HepG2 (cell line): ENCODE measurements at regions not wholly inside any gene's neighbourhood (a gene's known extent, or its start where the extent isn't known, plus 50 kb on each side); places are given as distances from the start of the nearest gene placed in this dataset.

Experiments
- ATAC-seq: fragments of 200-7000 bp; cut with Tn5 transposase; 3 replicates; pipeline ENCODE4 v1.9.1; 2020; ENCODE audit warnings: mild to moderate bottlenecking, moderate library complexity
- BruUV-seq: library from RNA; stranded (reverse); fragments of 400-500 nt; replicated peaks from 2 replicates; lab custom pipeline; 2021; lab: Mats Ljungman, UMichigan
- CTCF ChIA-PET: fragments of 300-600 bp; formaldehyde crosslinking; extraction: SDS; loops from one replicate; lab custom pipeline; 2021; ENCODE audit warnings: low total read pairs, inconsistent platforms, low intra/inter-chr PET ratio; lab: Yijun Ruan, JAX
- POLR2A ChIA-PET: fragments of 350-600 bp; sonication (Branson Sonifier 250); formaldehyde crosslinking; loops from one replicate; lab custom pipeline; 2020; ENCODE audit warnings: antibody characterized with exemption, inconsistent platforms; lab: Yijun Ruan, JAX
- DNase-seq: peaks from one replicate; pipeline ENCODE4 v3.0.0-alpha.2; 2015; ENCODE audit warnings: low spot score
- FAIRE-seq: peaks from 3 replicates; lab custom pipeline; 2011; peaks lifted over from hg19 to GRCh38; lab: Jason Lieb, UNC
- H2AFZ ChIP-seq: one replicate; pipeline ENCODE4 v1.6.1; 2011; ENCODE audit warnings: low read length, inconsistent platforms
- H3K27ac ChIP-seq: fragments of 300-600 bp; 3 replicates; pipeline ENCODE4 v1.8.0; 2011; ENCODE audit warnings: mixed run types, mild to moderate bottlenecking, mixed read lengths, low read length, inconsistent platforms; ENCODE audit not compliant: insufficient read depth; ENCODE audit errors: extremely low read length
- H3K27me3 ChIP-seq, 2 experiments: fragments of 200-600 bp in 1 of 2; 2 replicates in 1 of 2; 3 replicates in 1 of 2; pipeline versions ENCODE4 v1.6.0 to v1.8.0; 2011; ENCODE audit warnings: low read length in 2 of 2, mild to moderate bottlenecking in 2 of 2, moderate library complexity in 2 of 2, inconsistent platforms in 1 of 2; ENCODE audit not compliant: insufficient read depth in 2 of 2, control insufficient read depth in 1 of 2
- H3K36me3 ChIP-seq, 2 experiments: fragments of 200-600 bp in 1 of 2; replicated peaks in 1 of 2; 2 replicates in 1 of 2; 3 replicates in 1 of 2; pipeline versions ENCODE4 v1.5.1 to v1.8.0; 2011; ENCODE audit warnings: low read length in 2 of 2, inconsistent platforms in 1 of 2; ENCODE audit not compliant: insufficient read depth in 2 of 2, control insufficient read depth in 1 of 2
- H3K4me1 ChIP-seq: 2 replicates; pipeline ENCODE4 v1.5.1; 2012; ENCODE audit warnings: low read length, inconsistent platforms; ENCODE audit not compliant: insufficient read depth
- H3K4me2 ChIP-seq: 2 replicates; pipeline ENCODE4 v1.6.0; 2011; ENCODE audit warnings: low read depth, low read length, inconsistent platforms
- H3K4me3 ChIP-seq, 3 experiments: fragments of 200-600 bp in 1 of 3; sonication (generic), shearing (Covaris generic) in 1 of 3; replicated peaks in 1 of 3; 2 replicates each; pipeline ENCODE4 v1.5.1; 2011 to 2016; ENCODE audit warnings: low read length in 3 of 3, inconsistent platforms in 2 of 3, low read depth in 2 of 3, mild to moderate bottlenecking in 2 of 3, control low read depth in 1 of 3, mixed read lengths in 1 of 3; ENCODE audit not compliant: insufficient read depth in 1 of 3
- H3K79me2 ChIP-seq: one replicate; pipeline ENCODE4 v1.6.1; 2011; ENCODE audit warnings: low read length, inconsistent platforms; ENCODE audit not compliant: insufficient read depth
- H3K9ac ChIP-seq: 2 replicates; pipeline ENCODE4 v1.6.0; 2011; ENCODE audit warnings: mild to moderate bottlenecking, low read depth, low read length, inconsistent platforms; ENCODE audit not compliant: insufficient read depth
- H3K9me3 ChIP-seq: 2 replicates; pipeline ENCODE4 v1.5.1; 2012; ENCODE audit warnings: mild to moderate bottlenecking, low read length
- H4K20me1 ChIP-seq: 2 replicates; pipeline ENCODE4 v1.6.0; 2011; ENCODE audit warnings: inconsistent platforms, mild to moderate bottlenecking, low read length, moderate library complexity; ENCODE audit not compliant: insufficient read depth
- CAMTA2 ChIP-seq: sonication (generic); formaldehyde crosslinking; IDR thresholded peaks from 2 replicates; pipeline ENCODE4 v1.4.0; 2020; ENCODE audit warnings: mild to moderate bottlenecking, missing genetic modification reagents, borderline replicate concordance
- FOSL2 ChIP-seq: sonication (generic); formaldehyde crosslinking; IDR thresholded peaks from 2 replicates; pipeline ENCODE4 v1.4.0; 2020; ENCODE audit warnings: missing genetic modification reagents
- GATAD2A ChIP-seq: IDR thresholded peaks from 2 replicates; pipeline ENCODE4 v1.6.1; 2016
- HOXA7 ChIP-seq: sonication (generic); formaldehyde crosslinking; IDR thresholded peaks from 2 replicates; pipeline ENCODE4 v1.8.1; 2022; ENCODE audit warnings: mild to moderate bottlenecking, missing genetic modification reagents, moderate library complexity
- KAT2B ChIP-seq: fragments of 150-350 bp; IDR thresholded peaks from 2 replicates; pipeline ENCODE4 v1.6.1; 2014; ENCODE audit warnings: low read depth, low read length, borderline replicate concordance
- MAFF ChIP-seq: IDR thresholded peaks from 2 replicates; pipeline ENCODE4 v1.6.1; 2011; ENCODE audit warnings: low read depth, low read length, improper control_type of control experiment
- NFIC ChIP-seq: IDR thresholded peaks from 2 replicates; pipeline ENCODE4 v1.6.1; 2012; ENCODE audit warnings: mild to moderate bottlenecking, low read length, inconsistent platforms
- POLR2AphosphoS5 ChIP-seq: IDR thresholded peaks from 2 replicates; pipeline ENCODE4 v1.6.1; 2012; ENCODE audit warnings: low read depth, low read length
- SP2 ChIP-seq: sonication (generic); formaldehyde crosslinking; IDR thresholded peaks from 2 replicates; pipeline ENCODE4 v1.5.1; 2020; ENCODE audit warnings: mild to moderate bottlenecking, missing genetic modification reagents
- ZNF12 ChIP-seq: sonication (generic); formaldehyde crosslinking; IDR thresholded peaks from 2 replicates; pipeline ENCODE4 v1.5.0; 2020; ENCODE audit warnings: missing genetic modification reagents
- ZNF30 ChIP-seq: sonication (generic); formaldehyde crosslinking; IDR thresholded peaks from 2 replicates; pipeline ENCODE4 v1.5.0; 2020; ENCODE audit warnings: mild to moderate bottlenecking, missing genetic modification reagents
- ZNF430 ChIP-seq: sonication (generic); formaldehyde crosslinking; IDR thresholded peaks from 2 replicates; pipeline ENCODE4 v1.9.0; 2021; ENCODE audit warnings: mild to moderate bottlenecking, missing genetic modification reagents
- ZNF749 ChIP-seq: sonication (generic); formaldehyde crosslinking; IDR thresholded peaks from 2 replicates; pipeline ENCODE4 v1.8.0; 2022; ENCODE audit warnings: mild to moderate bottlenecking, missing genetic modification reagents, moderate library complexity, borderline replicate concordance
- ZSCAN30 ChIP-seq: sonication (generic); formaldehyde crosslinking; IDR thresholded peaks from 2 replicates; pipeline ENCODE4 v1.5.0; 2020; ENCODE audit warnings: mild to moderate bottlenecking, missing genetic modification reagents
- in situ Hi-C: cut with HindIII; loops from 2 replicates; pipeline ENCODE4 v1.10.0; 2017; ENCODE audit warnings: low pct_unique_long_range_greater_than_20kb; ENCODE audit not compliant: extremely low pct_ligation_motif_present
- intact Hi-C: fragments of 100-400 bp; cut with micrococcal nuclease; formaldehyde crosslinking; loops from one replicate; pipeline ENCODE4 v1.10.0; 2022; ENCODE audit not compliant: unreplicated experiment

DNA sequence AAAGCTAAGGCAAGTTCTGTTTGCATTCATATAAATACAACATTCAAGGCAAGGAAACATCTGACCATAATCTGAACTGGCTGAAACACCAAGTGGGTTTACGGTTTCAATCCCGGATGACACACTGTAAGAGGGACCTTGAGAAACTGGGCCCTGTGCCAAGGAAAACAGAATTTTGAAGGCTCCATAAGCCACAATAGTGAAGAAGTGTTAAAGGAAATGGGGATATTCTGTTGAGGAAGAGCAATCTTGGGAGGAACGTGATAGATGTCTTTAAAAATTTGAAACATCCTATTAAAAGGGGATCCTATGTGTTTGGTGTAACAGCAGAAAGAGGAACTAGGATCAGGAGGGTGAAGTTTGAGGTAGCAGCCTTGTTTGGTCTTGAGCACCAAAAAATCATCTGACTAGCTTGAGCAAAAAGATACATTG lies 82.4 kb upstream of the TAB2 start (continued):
- no peak for TF ChIP-seq ZNF430
- TF ChIP-seq ZNF30 (CRISPR knock-in tag) = no peak
- TF ChIP-seq POLR2AphosphoS5 = no peak
- TF ChIP-seq GATAD2A (CRISPR knock-in tag) = peak; percentile 44; the same call in 1 of the 2 replicates
- no peak for TF ChIP-seq CAMTA2 (CRISPR knock-in tag)
- TF ChIP-seq ZSCAN30 (CRISPR knock-in tag) = no peak
- no peak for TF ChIP-seq ZNF12 (CRISPR knock-in tag)
- 0 out of 2 replicates have a peak, but pooled peaks have one; percentile 28 for TF ChIP-seq FOSL2 (CRISPR knock-in tag)
- TF ChIP-seq ZNF749 = no peak
- peak; percentile 55; the same call in 1 of the 2 replicates for TF ChIP-seq NFIC

DNA sequence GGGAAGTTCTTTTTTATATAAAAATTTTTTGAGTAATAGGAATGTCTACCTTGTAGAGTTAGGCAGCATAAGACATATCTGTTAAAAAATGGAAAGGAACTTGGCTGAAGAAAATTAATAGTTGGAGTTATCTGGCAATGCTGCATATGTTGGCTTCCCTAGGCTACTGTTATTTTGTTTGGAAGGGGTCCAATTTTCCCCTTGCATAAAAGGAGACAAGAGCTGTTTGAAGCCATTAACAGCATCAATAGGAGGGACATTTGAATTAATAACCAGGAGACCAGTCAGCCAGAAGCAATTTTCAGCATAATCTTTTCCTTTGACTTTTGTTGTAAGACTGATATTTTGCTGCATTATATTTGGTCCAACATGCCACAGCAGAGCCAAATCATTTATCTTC lies 80.9 kb upstream of the TAB2 start:
- no peak overlapping the region for H3K27ac ChIP-seq
- H3K27me3 ChIP-seq = peaks cover 0 to 10% of the 10 kb centered on the region in 2 experiments; a peak in 2 of 5 replicates
- H3K4me2 ChIP-seq = no peak overlapping the region
- intact Hi-C loops = no loop called here
- no peak for ATAC-seq
- no peaks in the 10 kb centered on the region for H3K79me2 ChIP-seq
- ChIA-PET CTCF (no interaction called here), POLR2A (no interaction called here)
- H3K9ac ChIP-seq = no peak overlapping the region
- no peaks in the 10 kb centered on the region for H3K9me3 ChIP-seq
- no peak for DNase-seq
- H3K4me1 ChIP-seq = peaks cover 23% of the 10 kb centered on the region
- no peak for FAIRE-seq
- H3K4me3 ChIP-seq = no peak overlapping the region
- no peak for TF ChIP-seq HOXA7 (CRISPR knock-in tag)
- TF ChIP-seq MAFF = no peak
- no peak for TF ChIP-seq SP2
- TF ChIP-seq KAT2B = no peak
- TF ChIP-seq, all 625 proteins: peak for 0
- Histone ChIP-seq H4K20me1 (no peaks in the 10 kb centered on the region), H2AFZ (no peak overlapping the region), H3K36me3 (no peaks in the 10 kb centered on the region)
- in situ Hi-C loops = no loop called here
- BruUV-seq = no TSS peak
